ENCODE measurements at regions not wholly inside any gene's neighbourhood (a gene's known extent, or its start where the extent isn't known, plus 50 kb on each side); places are given as distances from the start of the nearest gene placed in this dataset.

DNA sequence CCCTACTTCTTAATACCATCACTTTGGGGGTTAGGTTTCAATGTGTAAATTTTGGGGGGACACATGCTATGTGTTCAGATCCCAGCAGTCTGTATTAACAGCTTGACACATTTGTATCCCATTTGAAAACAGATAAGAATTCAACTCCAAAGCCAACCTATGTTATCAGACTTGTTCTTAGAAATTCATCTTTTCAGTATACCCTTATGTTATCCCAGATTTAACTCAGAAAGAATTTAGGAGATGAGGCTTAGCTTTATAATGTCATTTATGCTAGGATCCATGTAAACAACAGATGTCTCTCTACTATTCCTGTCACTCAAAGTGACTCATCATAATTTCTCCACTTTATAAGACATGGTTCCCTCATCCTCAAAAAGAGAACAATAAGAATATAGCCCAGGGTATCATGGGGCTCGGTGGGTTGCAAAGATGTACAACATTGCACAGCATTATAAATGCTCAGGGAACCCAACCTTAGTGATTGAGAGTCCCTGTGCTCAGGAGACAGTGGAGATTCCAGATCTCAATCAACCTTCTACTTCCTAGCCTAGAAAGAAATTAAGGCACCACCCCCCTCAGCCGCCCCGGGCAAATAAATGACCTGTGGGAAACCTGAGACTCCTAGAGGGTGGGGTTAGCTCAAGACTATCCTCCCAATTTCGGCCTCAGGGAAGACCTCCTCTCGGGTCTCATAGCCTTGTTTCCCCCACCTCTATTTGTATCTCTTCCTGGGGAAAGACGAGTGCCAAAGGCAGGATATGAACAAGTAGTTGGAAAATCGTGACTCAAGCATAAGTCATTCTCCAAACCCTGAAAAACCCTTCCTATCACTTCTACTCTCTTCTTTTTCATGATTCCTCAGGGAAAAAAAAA, 265.1 kb upstream of the CAMK1G start:
- TF ChIP-seq, protein P1, sequence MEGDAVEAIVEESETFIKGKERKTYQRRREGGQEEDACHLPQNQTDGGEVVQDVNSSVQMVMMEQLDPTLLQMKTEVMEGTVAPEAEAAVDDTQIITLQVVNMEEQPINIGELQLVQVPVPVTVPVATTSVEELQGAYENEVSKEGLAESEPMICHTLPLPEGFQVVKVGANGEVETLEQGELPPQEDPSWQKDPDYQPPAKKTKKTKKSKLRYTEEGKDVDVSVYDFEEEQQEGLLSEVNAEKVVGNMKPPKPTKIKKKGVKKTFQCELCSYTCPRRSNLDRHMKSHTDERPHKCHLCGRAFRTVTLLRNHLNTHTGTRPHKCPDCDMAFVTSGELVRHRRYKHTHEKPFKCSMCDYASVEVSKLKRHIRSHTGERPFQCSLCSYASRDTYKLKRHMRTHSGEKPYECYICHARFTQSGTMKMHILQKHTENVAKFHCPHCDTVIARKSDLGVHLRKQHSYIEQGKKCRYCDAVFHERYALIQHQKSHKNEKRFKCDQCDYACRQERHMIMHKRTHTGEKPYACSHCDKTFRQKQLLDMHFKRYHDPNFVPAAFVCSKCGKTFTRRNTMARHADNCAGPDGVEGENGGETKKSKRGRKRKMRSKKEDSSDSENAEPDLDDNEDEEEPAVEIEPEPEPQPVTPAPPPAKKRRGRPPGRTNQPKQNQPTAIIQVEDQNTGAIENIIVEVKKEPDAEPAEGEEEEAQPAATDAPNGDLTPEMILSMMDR (conservative IDR thresholded peaks at IDR 0.05; ENCODE audit: low read length): no peak
- no peak for TF ChIP-seq EZH2phosphoT487 (IDR thresholded peaks at IDR 0.05; ENCODE audit: borderline replicate concordance)

Data from Loucy (cell line).